Calu3 (cell line): ENCODE measurements at regions not wholly inside any gene's neighbourhood (a gene's known extent, or its start where the extent isn't known, plus 50 kb on each side); places are given as distances from the start of the nearest gene placed in this dataset.

Experiments used
- BruUV-seq: library from RNA; stranded (reverse); fragments of 400-500 nt; replicated peaks from 2 replicates; lab custom pipeline; 2021; lab: Mats Ljungman, UMichigan
- CTCF ChIA-PET: fragments of 300-600 bp; sonication (Branson Sonifier 250); formaldehyde crosslinking; loops from one replicate; lab custom pipeline; 2022; ENCODE audit warnings: antibody characterized with exemption; lab: Charles Lee
- DNase-seq: peaks from one replicate; pipeline ENCODE4 v3.0.0; 2022
- H3K27ac Mint-ChIP-seq: one replicate; pipeline ENCODE4 v1.8.0; 2022; ENCODE audit warnings: mixed read lengths; ENCODE audit not compliant: unreplicated experiment
- H3K27me3 Mint-ChIP-seq: one replicate; pipeline ENCODE4 v1.8.0; 2022; ENCODE audit warnings: mixed read lengths; ENCODE audit not compliant: unreplicated experiment
- H3K36me3 Mint-ChIP-seq: one replicate; pipeline ENCODE4 v1.8.0; 2022; ENCODE audit warnings: mild to moderate bottlenecking, moderate library complexity, mixed read lengths; ENCODE audit not compliant: insufficient read depth, unreplicated experiment
- H3K4me1 Mint-ChIP-seq: one replicate; pipeline ENCODE4 v1.8.0; 2022; ENCODE audit warnings: mild to moderate bottlenecking, low read depth, mixed read lengths; ENCODE audit not compliant: unreplicated experiment
- H3K4me3 Mint-ChIP-seq: one replicate; pipeline ENCODE4 v1.8.0; 2022; ENCODE audit warnings: mild to moderate bottlenecking, low read depth, moderate library complexity, mixed read lengths; ENCODE audit not compliant: unreplicated experiment
- H3K9me3 Mint-ChIP-seq: one replicate; pipeline ENCODE4 v1.8.0; 2022; ENCODE audit warnings: low read depth, mixed read lengths; ENCODE audit not compliant: unreplicated experiment
- CTCF ChIP-seq: fragments of 200-600 bp; IDR thresholded peaks from one replicate; pipeline ENCODE4 v1.8.0; 2022; ENCODE audit warnings: antibody characterized with exemption; ENCODE audit not compliant: unreplicated experiment
- intact Hi-C: fragments of 100-400 bp; cut with micrococcal nuclease; formaldehyde crosslinking; loops from one replicate; pipeline ENCODE4 v1.10.0; 2022; ENCODE audit not compliant: unreplicated experiment

- no peak for DNase-seq
- H3K4me1 Mint-ChIP-seq: no peaks in the 10 kb centered on the region
- no TSS peak for BruUV-seq
- peaks cover 8% of the 10 kb centered on the region for H3K27me3 Mint-ChIP-seq
- H3K27ac Mint-ChIP-seq: no peak overlapping the region
- H3K36me3 Mint-ChIP-seq: no peaks in the 10 kb centered on the region
- CTCF ChIA-PET: no interaction called here
- intact Hi-C loops: no loop called here
- peaks cover 6% of the 10 kb centered on the region for H3K9me3 Mint-ChIP-seq
- H3K4me3 Mint-ChIP-seq: no peak overlapping the region
- no peak for TF ChIP-seq CTCF
Measured at GRCh38 chr14:89654998-89655397, 238.0 kb upstream of the FOXN3 start.

- H3K4me1 Mint-ChIP-seq: peaks cover 8% of the 10 kb centered on the region
- CTCF ChIA-PET: interaction anchor here (0.5 to 0.7 kb wide), 3 partner anchors 74 to 240 kb away, joined by 4 to 8 read pairs (median 7); no protein-coding TSS in a partner anchor
- DNase-seq: no peak
- no peak for TF ChIP-seq CTCF
- no TSS peak for BruUV-seq
- no peaks in the 10 kb centered on the region for H3K36me3 Mint-ChIP-seq
- no peak overlapping the region for H3K4me3 Mint-ChIP-seq
- peaks cover 6% of the 10 kb centered on the region for H3K9me3 Mint-ChIP-seq
- H3K27ac Mint-ChIP-seq: no peak overlapping the region
- intact Hi-C loops: no loop called here
- peaks cover 8% of the 10 kb centered on the region for H3K27me3 Mint-ChIP-seq
Measured at GRCh38 chr14:89652352-89652751, 235.3 kb upstream of the FOXN3 start.

GRCh38 chr14:89651805-89652204, 234.8 kb upstream of the FOXN3 start:
- H3K4me1 Mint-ChIP-seq: peaks cover 8% of the 10 kb centered on the region
- no peak overlapping the region for H3K27ac Mint-ChIP-seq
- CTCF ChIA-PET: interaction anchor here (0.5 to 0.6 kb wide), 2 partner anchors 73 to 121 kb away, joined by 4 to 7 read pairs; no protein-coding TSS in a partner anchor
- BruUV-seq: no TSS peak
- DNase-seq: no peak
- peaks cover 2% of the 10 kb centered on the region for H3K9me3 Mint-ChIP-seq
- no peak for TF ChIP-seq CTCF
- no peak overlapping the region for H3K4me3 Mint-ChIP-seq
- H3K27me3 Mint-ChIP-seq: peaks cover 3% of the 10 kb centered on the region
- H3K36me3 Mint-ChIP-seq: no peaks in the 10 kb centered on the region
- intact Hi-C loops: no loop called here

GRCh38 chr14:89650077-89650978, 233.3 kb upstream of the FOXN3 start:
- Mint-ChIP-seq H3K27ac (no peak overlapping the region), H3K36me3 (no peaks in the 10 kb centered on the region), H3K9me3 (peaks cover 2% of the 10 kb centered on the region), H3K4me1 (peaks cover 8% of the 10 kb centered on the region), H3K27me3 (no peaks in the 10 kb centered on the region), H3K4me3 (no peak overlapping the region)
- BruUV-seq: no TSS peak
- TF ChIP-seq CTCF: no peak
- intact Hi-C loops: no loop called here
- CTCF ChIA-PET: no interaction called here
- DNase-seq: no peak
